Central memory CD8-positive, alpha-beta T cell (primary cell): ENCODE measurements at regions not wholly inside any gene's neighbourhood (a gene's known extent, or its start where the extent isn't known, plus 50 kb on each side); places are given as distances from the start of the nearest gene placed in this dataset.

Experiments used
- ATAC-seq: fragments of 150-1000 bp; cut with Tn5 transposase; replicated peaks from 2 replicates; pipeline ENCODE4 v1.10.0; 2022; ENCODE audit warnings: mild to moderate bottlenecking, moderate FRiP score, moderate number of reproducible peaks; ENCODE audit not compliant: poor library complexity, severe bottlenecking; ENCODE audit errors: extremely low read depth
- DNase-seq, 2 donors: peaks; one replicate each; pipeline ENCODE4 v3.0.0; 2021; ENCODE audit warnings: low spot score in 2 of 2
- H3K27ac Mint-ChIP-seq: one replicate; pipeline ENCODE4 v1.8.0; 2022; ENCODE audit warnings: low read depth, mild to moderate bottlenecking, moderate library complexity, mixed read lengths
- H3K27me3 Mint-ChIP-seq: one replicate; pipeline ENCODE4 v1.8.0; 2022; ENCODE audit warnings: mixed read lengths
- H3K36me3 Mint-ChIP-seq: one replicate; pipeline ENCODE4 v1.8.0; 2022; ENCODE audit warnings: mild to moderate bottlenecking, moderate library complexity, mixed read lengths; ENCODE audit not compliant: insufficient read depth
- H3K4me1 Mint-ChIP-seq: one replicate; pipeline ENCODE4 v1.8.0; 2022; ENCODE audit warnings: mixed read lengths
- H3K4me3 Mint-ChIP-seq: one replicate; pipeline ENCODE4 v1.8.0; 2022; ENCODE audit warnings: mild to moderate bottlenecking, moderate library complexity, mixed read lengths
- H3K9me3 Mint-ChIP-seq: one replicate; pipeline ENCODE4 v1.8.0; 2022; ENCODE audit warnings: mixed read lengths

- H3K4me3 Mint-ChIP-seq: no peak overlapping the region
- no peaks in the 10 kb centered on the region for H3K4me1 Mint-ChIP-seq
- peaks cover 35% of the 10 kb centered on the region for H3K9me3 Mint-ChIP-seq
- no peaks in the 10 kb centered on the region for H3K36me3 Mint-ChIP-seq
- no peak overlapping the region for H3K27ac Mint-ChIP-seq
- no peak for ATAC-seq
- no peak for DNase-seq
- no peaks in the 10 kb centered on the region for H3K27me3 Mint-ChIP-seq
These were observed 665.0 kb downstream of the ELAVL2 start for GRCh38 chr9:23160952-23161469.

- H3K4me3 Mint-ChIP-seq: no peak overlapping the region
- no peaks in the 10 kb centered on the region for H3K36me3 Mint-ChIP-seq
- ATAC-seq: no peak
- no peak overlapping the region for H3K27ac Mint-ChIP-seq
- H3K27me3 Mint-ChIP-seq: no peaks in the 10 kb centered on the region
- no peak for DNase-seq
- peaks cover 41% of the 10 kb centered on the region for H3K9me3 Mint-ChIP-seq
- H3K4me1 Mint-ChIP-seq: no peaks in the 10 kb centered on the region
These were observed 663.3 kb downstream of the ELAVL2 start for GRCh38 chr9:23162789-23163188.

- H3K27ac Mint-ChIP-seq: no peak overlapping the region
- no peak for ATAC-seq
- no peaks in the 10 kb centered on the region for H3K27me3 Mint-ChIP-seq
- no peaks in the 10 kb centered on the region for H3K4me1 Mint-ChIP-seq
- H3K4me3 Mint-ChIP-seq: no peak overlapping the region
- peaks cover 2% of the 10 kb centered on the region for H3K36me3 Mint-ChIP-seq
- DNase-seq: no peak
- H3K9me3 Mint-ChIP-seq: peaks cover 22% of the 10 kb centered on the region
These were observed 654.6 kb downstream of the ELAVL2 start for GRCh38 chr9:23171479-23171878.

- peaks cover 19% of the 10 kb centered on the region for H3K9me3 Mint-ChIP-seq
- no peak overlapping the region for H3K4me3 Mint-ChIP-seq
- no peaks in the 10 kb centered on the region for H3K4me1 Mint-ChIP-seq
- no peak for DNase-seq
- no peak overlapping the region for H3K27ac Mint-ChIP-seq
- no peaks in the 10 kb centered on the region for H3K27me3 Mint-ChIP-seq
- no peak for ATAC-seq
- H3K36me3 Mint-ChIP-seq: peaks cover 2% of the 10 kb centered on the region
These were observed 653.8 kb downstream of the ELAVL2 start for GRCh38 chr9:23172206-23172605.

- Mint-ChIP-seq H3K27ac (no peak overlapping the region), H3K27me3 (no peaks in the 10 kb centered on the region), H3K36me3 (peaks cover 2% of the 10 kb centered on the region), H3K9me3 (peaks cover 22% of the 10 kb centered on the region), H3K4me1 (no peaks in the 10 kb centered on the region), H3K4me3 (no peak overlapping the region)
- no peak for DNase-seq
- ATAC-seq: no peak
These were observed 652.9 kb downstream of the ELAVL2 start for GRCh38 chr9:23172979-23173637.

- H3K4me1 Mint-ChIP-seq: no peaks in the 10 kb centered on the region
- H3K4me3 Mint-ChIP-seq: no peak overlapping the region
- no peak for DNase-seq
- H3K27ac Mint-ChIP-seq: no peak overlapping the region
- no peaks in the 10 kb centered on the region for H3K9me3 Mint-ChIP-seq
- H3K27me3 Mint-ChIP-seq: no peaks in the 10 kb centered on the region
- no peak for ATAC-seq
- no peaks in the 10 kb centered on the region for H3K36me3 Mint-ChIP-seq
These were observed 631.8 kb downstream of the ELAVL2 start for GRCh38 chr9:23194281-23194680.

GRCh38 chr9:23215688-23216087 lies 610.4 kb downstream of the ELAVL2 start:
- Mint-ChIP-seq H3K9me3 (peaks cover 10% of the 10 kb centered on the region), H3K27ac (no peak overlapping the region), H3K4me1 (no peaks in the 10 kb centered on the region), H3K4me3 (no peak overlapping the region), H3K36me3 (no peaks in the 10 kb centered on the region), H3K27me3 (no peaks in the 10 kb centered on the region)
- ATAC-seq (no peak), DNase-seq (no peak)

- DNase-seq (no peak), ATAC-seq (no peak)
- peaks cover 17% of the 10 kb centered on the region for H3K9me3 Mint-ChIP-seq
- H3K4me1 Mint-ChIP-seq: no peaks in the 10 kb centered on the region
- H3K36me3 Mint-ChIP-seq: no peaks in the 10 kb centered on the region
- H3K27ac Mint-ChIP-seq: no peak overlapping the region
- no peaks in the 10 kb centered on the region for H3K27me3 Mint-ChIP-seq
- no peak overlapping the region for H3K4me3 Mint-ChIP-seq
These were observed 606.6 kb downstream of the ELAVL2 start for GRCh38 chr9:23219471-23219870.

GRCh38 chr9:23220171-23220570 lies 605.9 kb downstream of the ELAVL2 start:
- no peaks in the 10 kb centered on the region for H3K27me3 Mint-ChIP-seq
- H3K4me1 Mint-ChIP-seq: no peaks in the 10 kb centered on the region
- H3K27ac Mint-ChIP-seq: no peak overlapping the region
- DNase-seq (no peak), ATAC-seq (no peak)
- H3K4me3 Mint-ChIP-seq: no peak overlapping the region
- peaks cover 22% of the 10 kb centered on the region for H3K9me3 Mint-ChIP-seq
- no peaks in the 10 kb centered on the region for H3K36me3 Mint-ChIP-seq

GRCh38 chr9:23220957-23221356 lies 605.1 kb downstream of the ELAVL2 start:
- H3K4me1 Mint-ChIP-seq: no peaks in the 10 kb centered on the region
- peaks cover 24% of the 10 kb centered on the region for H3K9me3 Mint-ChIP-seq
- no peak overlapping the region for H3K4me3 Mint-ChIP-seq
- H3K27ac Mint-ChIP-seq: no peak overlapping the region
- no peaks in the 10 kb centered on the region for H3K36me3 Mint-ChIP-seq
- no peaks in the 10 kb centered on the region for H3K27me3 Mint-ChIP-seq
- no peak for ATAC-seq
- no peak for DNase-seq

GRCh38 chr9:23229890-23230317 lies 596.1 kb downstream of the ELAVL2 start:
- no peaks in the 10 kb centered on the region for H3K27me3 Mint-ChIP-seq
- ATAC-seq (no peak), DNase-seq (no peak)
- H3K36me3 Mint-ChIP-seq: no peaks in the 10 kb centered on the region
- peaks cover 15% of the 10 kb centered on the region for H3K9me3 Mint-ChIP-seq
- no peak overlapping the region for H3K27ac Mint-ChIP-seq
- no peaks in the 10 kb centered on the region for H3K4me1 Mint-ChIP-seq
- H3K4me3 Mint-ChIP-seq: no peak overlapping the region

- no peaks in the 10 kb centered on the region for H3K4me1 Mint-ChIP-seq
- H3K27me3 Mint-ChIP-seq: no peaks in the 10 kb centered on the region
- DNase-seq (no peak), ATAC-seq (no peak)
- H3K4me3 Mint-ChIP-seq: no peak overlapping the region
- no peak overlapping the region for H3K27ac Mint-ChIP-seq
- H3K36me3 Mint-ChIP-seq: no peaks in the 10 kb centered on the region
- peaks cover 11% of the 10 kb centered on the region for H3K9me3 Mint-ChIP-seq
These were observed 593.2 kb downstream of the ELAVL2 start for GRCh38 chr9:23232831-23233230.

GRCh38 chr9:23243523-23243922 lies 582.5 kb downstream of the ELAVL2 start:
- Mint-ChIP-seq H3K4me3 (no peak overlapping the region), H3K36me3 (peaks cover 2% of the 10 kb centered on the region), H3K9me3 (peaks cover 29% of the 10 kb centered on the region), H3K27me3 (no peaks in the 10 kb centered on the region), H3K4me1 (no peaks in the 10 kb centered on the region), H3K27ac (no peak overlapping the region)
- no peak for ATAC-seq
- no peak for DNase-seq
